Fibroblast of pulmonary artery (primary cell): ENCODE measurements at regions not wholly inside any gene's neighbourhood (a gene's known extent, or its start where the extent isn't known, plus 50 kb on each side); places are given as distances from the start of the nearest gene placed in this dataset.

Experiments
- DNase-seq: peaks from one replicate; pipeline ENCODE4 v3.0.0-alpha.2; 2010; ENCODE audit warnings: low read depth
- H3K4me3 ChIP-seq: replicated peaks from 2 replicates; pipeline ENCODE4 v1.5.1; 2011; ENCODE audit warnings: low read depth, mild to moderate bottlenecking, control low read depth, low read length, moderate library complexity
- CTCF ChIP-seq: IDR thresholded peaks from 2 replicates; pipeline ENCODE4 v1.5.1; 2011; ENCODE audit warnings: mild to moderate bottlenecking, control low read depth, low read length, inconsistent platforms; ENCODE audit errors: missing control alignments

- no peak for DNase-seq
- H3K4me3 ChIP-seq = no peak overlapping the region
- no peak for TF ChIP-seq CTCF
Measured at GRCh38 chr7:155870334-155871180, 58.3 kb upstream of the SHH start.

- TF ChIP-seq CTCF = no peak
- DNase-seq = no peak
- no peak overlapping the region for H3K4me3 ChIP-seq
Measured at GRCh38 chr7:155869784-155870076, 57.5 kb upstream of the SHH start.

- no peak overlapping the region for H3K4me3 ChIP-seq
- DNase-seq = no peak
- TF ChIP-seq CTCF = no peak
Measured at GRCh38 chr7:155868955-155869783, 56.9 kb upstream of the SHH start.

- no peak for TF ChIP-seq CTCF
- no peak overlapping the region for H3K4me3 ChIP-seq
- DNase-seq = no peak
Measured at GRCh38 chr7:155867734-155868400, 55.6 kb upstream of the SHH start.

- no peak for TF ChIP-seq CTCF
- no peak for DNase-seq
- H3K4me3 ChIP-seq = no peak overlapping the region
Measured at GRCh38 chr7:155867280-155867679, 55.0 kb upstream of the SHH start.

- TF ChIP-seq CTCF = no peak
Measured at GRCh38 chr7:155865830-155866525, 53.7 kb upstream of the SHH start.

More at GRCh38 chr7:155865830-155866525, 53.7 kb upstream of the SHH start:
- no peak for DNase-seq
- no peak overlapping the region for H3K4me3 ChIP-seq
